Endodermal cell (in vitro differentiated cells): ENCODE measurements at regions not wholly inside any gene's neighbourhood (a gene's known extent, or its start where the extent isn't known, plus 50 kb on each side); places are given as distances from the start of the nearest gene placed in this dataset.

Experiments used
- DNase-seq: peaks from one replicate; pipeline ENCODE4 v3.0.0-alpha.2; 2017
- H3K27ac ChIP-seq: 2 replicates; pipeline ENCODE4 v1.5.1; 2013; ENCODE audit warnings: mild to moderate bottlenecking, low read depth, low read length, moderate library complexity
- H3K27me3 ChIP-seq: 2 replicates; pipeline ENCODE4 v1.6.1; 2013; ENCODE audit warnings: mild to moderate bottlenecking, low read length, moderate library complexity; ENCODE audit not compliant: insufficient read depth, control insufficient read depth, poor library complexity, severe bottlenecking
- H3K36me3 ChIP-seq: 2 replicates; pipeline ENCODE4 v1.7.0; 2013; ENCODE audit warnings: mild to moderate bottlenecking, low read length, moderate library complexity; ENCODE audit not compliant: control insufficient read depth, insufficient read depth
- H3K4me1 ChIP-seq: one replicate; pipeline ENCODE4 v1.7.0; 2013; ENCODE audit warnings: low read length; ENCODE audit not compliant: control insufficient read depth, insufficient read depth
- H3K4me3 ChIP-seq: 2 replicates; pipeline ENCODE4 v1.5.1; 2013; ENCODE audit warnings: mild to moderate bottlenecking, low read length, moderate library complexity
- H3K9ac ChIP-seq: 2 replicates; pipeline ENCODE4 v1.6.1; 2013; ENCODE audit warnings: mild to moderate bottlenecking, low read length, moderate library complexity; ENCODE audit not compliant: poor library complexity, severe bottlenecking; ENCODE audit errors: extremely low read depth
- H3K9me3 ChIP-seq: 2 replicates; pipeline ENCODE4 v1.6.1; 2013; ENCODE audit warnings: mild to moderate bottlenecking, low read length, moderate library complexity; ENCODE audit not compliant: control insufficient read depth
- H3K27ac Mint-ChIP-seq: 2 replicates; pipeline ENCODE4 v1.8.0; 2020; ENCODE audit warnings: mixed read lengths
- H3K27me3 Mint-ChIP-seq: 2 replicates; pipeline ENCODE4 v1.8.0; 2021; ENCODE audit warnings: mild to moderate bottlenecking, mixed read lengths; ENCODE audit not compliant: insufficient read depth
- H3K36me3 Mint-ChIP-seq: 2 replicates; pipeline ENCODE4 v1.8.0; 2020; ENCODE audit warnings: low read depth, mixed read lengths
- H3K4me1 Mint-ChIP-seq: 2 replicates; pipeline ENCODE4 v1.8.0; 2020; ENCODE audit warnings: mixed read lengths
- H3K4me3 Mint-ChIP-seq: 2 replicates; pipeline ENCODE4 v1.8.0; 2020; ENCODE audit warnings: mild to moderate bottlenecking, moderate library complexity, mixed read lengths
- H3K9me3 Mint-ChIP-seq: 2 replicates; pipeline ENCODE4 v1.8.0; 2020; ENCODE audit warnings: mild to moderate bottlenecking, mixed read lengths
- CTCF ChIP-seq: fragments of 200-600 bp; sonication (generic); conservative IDR thresholded peaks from 2 replicates; pipeline ENCODE4 v1.5.0; 2021; ENCODE audit warnings: antibody characterized with exemption, mild to moderate bottlenecking
- WGBS, 2 experiments: methylation state at CpG; one replicate each; pipeline versions ENCODE4 v1.1.5 to v1.1.7; 2013; ENCODE audit warnings: missing lambda C conversion rate in 2 of 2, mixed read lengths in 1 of 2; ENCODE audit not compliant: insufficient coverage in 1 of 2, insufficient read length in 1 of 2; 5-methylcytosine and 5-hydroxymethylcytosine counted together

- Mint-ChIP-seq H3K9me3 (no peaks in the 10 kb centered on the region), H3K36me3 (no peaks in the 10 kb centered on the region), H3K4me3 (no peak overlapping the region), H3K27ac (no peak overlapping the region), H3K27me3 (no peaks in the 10 kb centered on the region), H3K4me1 (no peaks in the 10 kb centered on the region)
- Histone ChIP-seq H3K27ac (no peak overlapping the region), H3K36me3 (no peaks in the 10 kb centered on the region), H3K9me3 (no peaks in the 10 kb centered on the region), H3K4me3 (no peak overlapping the region), H3K9ac (no peak overlapping the region), H3K4me1 (no peaks in the 10 kb centered on the region), H3K27me3 (no peaks in the 10 kb centered on the region)
- no peak for TF ChIP-seq CTCF
- no peak for DNase-seq
- 91% methylated on average over 1 of the region's 1 CpG; no CpG with 5 or more reads in 1 of the 2 experiments for WGBS, 2 experiments
These were observed 657.4 kb upstream of the ATXN8OS start for GRCh38 chr13:69450245-69450644.

GRCh38 chr13:69425235-69425634, 682.4 kb upstream of the ATXN8OS start:
- no peak overlapping the region for H3K4me3 Mint-ChIP-seq
- H3K27ac Mint-ChIP-seq, result no peak overlapping the region
- Histone ChIP-seq H3K9ac (no peak overlapping the region), H3K4me3 (peak overlapping the region; percentile 5), H3K27me3 (no peaks in the 10 kb centered on the region), H3K36me3 (no peaks in the 10 kb centered on the region), H3K27ac (no peak overlapping the region), H3K9me3 (peaks cover 42% of the 10 kb centered on the region), H3K4me1 (peaks cover 5% of the 10 kb centered on the region)
- no peak for DNase-seq
- H3K9me3 Mint-ChIP-seq, result peaks cover 45% of the 10 kb centered on the region
- H3K36me3 Mint-ChIP-seq, result peaks cover 8% of the 10 kb centered on the region
- no peak for TF ChIP-seq CTCF
- peaks cover 14% of the 10 kb centered on the region for H3K4me1 Mint-ChIP-seq
- H3K27me3 Mint-ChIP-seq, result no peaks in the 10 kb centered on the region

GRCh38 chr13:69423844-69424243, 683.8 kb upstream of the ATXN8OS start:
- Histone ChIP-seq H3K27me3 (no peaks in the 10 kb centered on the region), H3K4me1 (peaks cover 5% of the 10 kb centered on the region), H3K4me3 (peak overlapping the region; percentile 51), H3K36me3 (no peaks in the 10 kb centered on the region), H3K9ac (no peak overlapping the region), H3K27ac (no peak overlapping the region), H3K9me3 (peaks cover 41% of the 10 kb centered on the region)
- DNase-seq, result peak; percentile 61
- Mint-ChIP-seq H3K9me3 (peaks cover 34% of the 10 kb centered on the region), H3K4me3 (no peak overlapping the region), H3K36me3 (peaks cover 8% of the 10 kb centered on the region), H3K27ac (peak overlapping the region; percentile 86), H3K4me1 (peaks cover 14% of the 10 kb centered on the region), H3K27me3 (no peaks in the 10 kb centered on the region)
- no peak for TF ChIP-seq CTCF
- 87 to 100% methylated on average over 1 to 2 of the region's 2 CpGs for WGBS, 2 experiments
